ENCODE measurements at regions not wholly inside any gene's neighbourhood (a gene's known extent, or its start where the extent isn't known, plus 50 kb on each side); places are given as distances from the start of the nearest gene placed in this dataset.

DNA sequence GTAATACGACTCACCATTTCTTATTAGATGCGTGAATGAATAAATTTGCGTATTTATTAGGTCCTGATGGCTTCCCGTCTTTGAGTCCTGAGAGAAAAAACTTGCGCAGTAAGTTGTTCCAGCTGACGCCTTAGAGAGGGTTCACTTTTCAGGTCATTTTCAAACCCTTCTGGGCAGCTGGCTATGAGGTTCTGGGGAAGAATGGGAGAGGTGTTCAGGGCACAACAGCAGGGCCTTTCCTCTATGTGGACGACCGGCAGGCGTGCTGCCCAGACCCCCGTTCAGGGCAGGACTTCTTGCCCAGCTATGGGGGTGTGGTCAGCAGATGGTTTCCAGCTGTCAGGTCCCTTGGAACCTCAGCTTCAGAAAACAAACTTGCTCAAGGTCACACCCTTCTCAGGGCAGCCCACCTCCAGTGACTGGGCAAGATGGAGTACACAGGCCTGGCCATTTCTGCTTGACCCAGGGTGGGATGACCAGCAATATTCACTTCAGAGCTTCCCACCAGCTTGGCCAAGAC lies 61.1 kb upstream of the TNP1 start:
- DNase-seq (ENCODE audit: low read depth, low spot score) = no peak

DNA sequence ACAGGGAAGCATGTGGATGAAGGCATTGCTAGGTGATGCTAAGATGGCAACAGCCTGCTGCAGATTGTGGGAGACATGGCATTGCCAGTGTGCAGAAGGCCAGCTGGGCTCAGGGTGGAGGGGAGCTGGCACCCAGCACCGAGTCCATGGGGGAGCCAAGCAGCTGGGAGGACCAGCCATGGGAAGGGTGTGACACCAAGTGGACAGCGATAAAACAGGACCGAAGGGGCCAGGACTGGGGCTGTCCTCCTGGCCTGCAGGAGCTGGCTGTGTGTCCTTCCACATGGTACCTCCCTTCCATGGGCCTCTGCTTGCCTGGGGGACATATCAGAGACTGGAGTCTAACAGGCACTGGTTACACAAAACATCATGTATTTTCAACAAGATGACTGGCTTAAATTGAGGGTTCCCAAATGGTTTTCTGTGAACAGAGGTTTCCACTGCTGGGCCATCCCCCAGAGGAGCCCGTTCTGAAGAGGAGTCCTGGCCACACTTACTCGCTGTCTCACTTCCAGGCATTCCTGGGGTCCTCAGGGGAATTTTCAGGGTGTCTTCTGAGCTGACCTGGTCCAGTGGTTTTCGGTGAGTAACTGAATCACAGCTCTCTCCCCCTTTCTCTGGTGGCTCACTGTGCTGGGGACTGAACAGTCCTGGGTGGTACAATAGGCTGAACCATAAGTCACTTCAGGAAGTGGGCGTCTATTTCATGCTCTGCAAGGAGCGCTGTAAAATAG lies 60.4 kb upstream of the TNP1 start:
- DNase-seq (ENCODE audit: low read depth, low spot score) = no peak

- no peak for DNase-seq (ENCODE audit: low read depth, low spot score)
These were observed 58.3 kb upstream of the TNP1 start for GRCh38 chr2:216918088-216918680.

DNA sequence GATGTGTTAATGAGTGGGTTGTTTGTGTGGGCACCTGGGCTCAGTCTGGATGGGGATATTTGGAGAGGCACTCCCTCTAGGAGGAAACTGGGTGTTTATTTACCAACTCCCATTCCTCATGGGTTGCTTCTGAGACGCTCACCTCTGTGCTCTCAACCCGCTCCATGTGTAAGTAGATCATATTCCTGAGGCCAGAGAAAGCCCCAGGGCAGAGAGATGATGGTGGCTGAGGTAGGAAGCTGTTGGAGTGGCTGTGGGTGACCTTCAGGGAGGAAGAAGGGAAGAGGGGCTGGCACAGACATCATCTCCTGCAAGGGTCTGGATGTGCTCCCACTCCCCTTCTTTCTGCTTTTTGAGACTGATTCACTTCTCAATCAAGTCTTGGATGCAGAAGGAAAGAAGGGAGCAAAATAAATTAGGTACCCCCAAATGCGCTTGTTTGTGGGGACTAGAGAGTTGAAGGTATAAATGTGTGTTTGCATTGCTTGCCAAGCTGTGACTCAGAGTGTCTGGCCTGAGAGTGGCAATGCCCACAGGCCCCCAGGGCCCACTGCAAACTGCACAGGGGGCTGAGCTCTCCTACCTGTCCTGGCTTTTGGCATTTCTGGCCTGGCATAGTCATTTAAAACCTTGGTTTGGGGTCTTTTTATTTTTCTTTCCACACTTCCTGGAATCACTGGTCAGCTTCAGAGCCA lies 57.2 kb upstream of the TNP1 start:
- DNase-seq (ENCODE audit: low read depth, low spot score) = no peak

DNA sequence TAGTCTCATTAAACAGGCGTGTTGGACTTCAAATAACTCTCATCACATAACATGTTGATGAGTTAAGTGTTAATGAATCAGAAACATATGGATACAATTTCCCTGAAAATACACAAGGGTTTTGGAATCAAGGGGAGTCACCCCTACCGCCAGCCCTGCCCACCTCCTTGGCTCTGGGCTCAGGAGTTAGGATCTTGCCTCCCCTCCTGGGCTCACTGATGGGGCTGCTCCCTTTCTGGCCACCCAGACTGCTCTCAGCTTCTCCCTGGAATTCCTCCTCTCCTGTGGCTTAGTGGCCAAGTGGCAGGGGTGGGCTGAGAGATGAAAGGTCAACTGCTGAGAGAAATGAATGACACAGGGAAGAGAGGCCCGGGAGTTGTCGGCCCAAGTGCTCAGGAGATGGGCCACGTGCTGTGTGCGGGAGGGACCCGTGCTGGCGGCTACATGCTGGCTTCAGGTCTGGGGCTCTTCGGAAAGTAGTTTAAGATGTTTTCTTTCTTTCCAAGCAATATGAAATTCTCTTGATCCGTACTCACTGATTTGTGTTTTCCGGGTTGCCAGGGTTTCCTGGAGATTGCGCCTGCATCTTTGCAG lies 55.8 kb upstream of the TNP1 start:
- DNase-seq (ENCODE audit: low read depth, low spot score) = no peak

- DNase-seq (ENCODE audit: low read depth, low spot score) = no peak
These were observed 54.6 kb upstream of the TNP1 start for GRCh38 chr2:216914491-216914890.

GRCh38 chr2:216911886-216912285 lies 52.0 kb upstream of the TNP1 start:
- no peak for DNase-seq (ENCODE audit: low read depth, low spot score)

DNA sequence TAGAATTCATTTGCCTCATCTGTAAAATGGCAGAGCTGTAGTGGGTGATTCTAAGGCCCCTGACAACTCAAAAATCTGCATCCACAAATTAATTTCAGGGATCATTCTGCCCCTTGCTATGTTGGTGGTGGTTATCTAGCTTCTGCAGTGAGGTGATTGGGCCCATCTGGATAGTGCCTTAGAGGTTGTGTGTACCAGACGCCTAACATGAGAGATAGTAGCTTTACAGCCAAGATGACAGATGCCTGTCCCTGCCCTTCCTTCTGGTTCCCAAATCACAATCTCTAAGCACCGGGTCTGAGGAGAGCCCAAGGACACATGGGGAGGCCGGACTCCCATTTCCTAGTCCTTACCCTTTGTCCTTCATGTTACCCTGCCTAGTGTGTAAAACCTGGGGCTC lies 51.1 kb upstream of the TNP1 start:
- no peak for DNase-seq (ENCODE audit: low read depth, low spot score)

- no peak for DNase-seq (ENCODE audit: low read depth, low spot score)
These were observed 49.8 kb upstream of the TNP1 start for GRCh38 chr2:216909541-216910210.
